ENCODE measurements at regions not wholly inside any gene's neighbourhood (a gene's known extent, or its start where the extent isn't known, plus 50 kb on each side); places are given as distances from the start of the nearest gene placed in this dataset.

- Histone ChIP-seq H3K4me1 (ENCODE audit: control insufficient read depth, extremely low read depth, insufficient read depth, low read length) (no peaks in the 10 kb centered on the region), H4K20me1 (ENCODE audit: control insufficient read depth, extremely low read depth, insufficient read depth, low read length) (no peaks in the 10 kb centered on the region), H3K36me3 (ENCODE audit: control insufficient read depth, insufficient read depth, low read length) (no peaks in the 10 kb centered on the region), H2AFZ (ENCODE audit: low read length) (no peak overlapping the region), H3K4me3 (replicated peaks in 1 of 4; ENCODE audit: control extremely low read depth in 1 of 4, insufficient read depth in 1 of 4, low read depth in 3 of 4, low read length in 4 of 4) (no peak overlapping the region), H3K9ac (ENCODE audit: insufficient read depth, low read length) (no peak overlapping the region), H3K9me3 (ENCODE audit: control insufficient read depth, insufficient read depth, low read depth, low read length) (no peaks in the 10 kb centered on the region), H3K27me3 (ENCODE audit: control insufficient read depth, insufficient read depth, low read length) (no peaks in the 10 kb centered on the region), H3K79me2 (ENCODE audit: control insufficient read depth, insufficient read depth, low read length) (no peaks in the 10 kb centered on the region), H3K4me2 (ENCODE audit: extremely low read depth, insufficient read depth, low read length) (no peak overlapping the region), H3K27ac (ENCODE audit: insufficient read depth, low read length) (no peak overlapping the region)
- no peak for DNase-seq (ENCODE audit: low read depth in 2 of 2)
- TF ChIP-seq CTCF (conservative IDR thresholded peaks at IDR 0.05 in 1 of 2, IDR thresholded peaks at IDR 0.05 in 1 of 2; ENCODE audit: low read depth in 1 of 2, low read length in 2 of 2) (no peak), EZH2 (IDR thresholded peaks at IDR 0.05; ENCODE audit: low read length, missing control alignments) (no peak)
Measured at GRCh38 chrX:30948626-30949025, 59.6 kb upstream of the TAB3 start.

- Histone ChIP-seq H3K9me3 (ENCODE audit: control insufficient read depth, insufficient read depth, low read depth, low read length) (no peaks in the 10 kb centered on the region), H3K4me1 (ENCODE audit: control insufficient read depth, extremely low read depth, insufficient read depth, low read length) (no peaks in the 10 kb centered on the region), H3K27me3 (ENCODE audit: control insufficient read depth, insufficient read depth, low read length) (no peaks in the 10 kb centered on the region), H3K79me2 (ENCODE audit: control insufficient read depth, insufficient read depth, low read length) (no peaks in the 10 kb centered on the region), H3K4me3 (replicated peaks in 1 of 4; ENCODE audit: control extremely low read depth in 1 of 4, insufficient read depth in 1 of 4, low read depth in 3 of 4, low read length in 4 of 4) (no peak overlapping the region), H4K20me1 (ENCODE audit: control insufficient read depth, extremely low read depth, insufficient read depth, low read length) (no peaks in the 10 kb centered on the region), H3K9ac (ENCODE audit: insufficient read depth, low read length) (no peak overlapping the region), H2AFZ (ENCODE audit: low read length) (no peak overlapping the region), H3K36me3 (ENCODE audit: control insufficient read depth, insufficient read depth, low read length) (no peaks in the 10 kb centered on the region), H3K27ac (ENCODE audit: insufficient read depth, low read length) (no peak overlapping the region), H3K4me2 (ENCODE audit: extremely low read depth, insufficient read depth, low read length) (no peak overlapping the region)
- no peak for TF ChIP-seq CTCF (conservative IDR thresholded peaks at IDR 0.05 in 1 of 2, IDR thresholded peaks at IDR 0.05 in 1 of 2; ENCODE audit: low read depth in 1 of 2, low read length in 2 of 2)
- no peak for TF ChIP-seq EZH2 (IDR thresholded peaks at IDR 0.05; ENCODE audit: low read length, missing control alignments)
- DNase-seq (ENCODE audit: low read depth in 2 of 2): no peak
Measured at GRCh38 chrX:30948051-30948450, 59.0 kb upstream of the TAB3 start.

GRCh38 chrX:30943984-30944383 is 54.9 kb upstream of the TAB3 start:
- H3K27me3 ChIP-seq (ENCODE audit: control insufficient read depth, insufficient read depth, low read length): no peaks in the 10 kb centered on the region
- no peaks in the 10 kb centered on the region for H3K4me1 ChIP-seq (ENCODE audit: control insufficient read depth, extremely low read depth, insufficient read depth, low read length)
- no peak overlapping the region for H2AFZ ChIP-seq (ENCODE audit: low read length)
- no peak overlapping the region for H3K4me2 ChIP-seq (ENCODE audit: extremely low read depth, insufficient read depth, low read length)
- no peaks in the 10 kb centered on the region for H4K20me1 ChIP-seq (ENCODE audit: control insufficient read depth, extremely low read depth, insufficient read depth, low read length)
- no peak overlapping the region for H3K9ac ChIP-seq (ENCODE audit: insufficient read depth, low read length)
- TF ChIP-seq EZH2 (IDR thresholded peaks at IDR 0.05; ENCODE audit: low read length, missing control alignments) (no peak), CTCF (conservative IDR thresholded peaks at IDR 0.05 in 1 of 2, IDR thresholded peaks at IDR 0.05 in 1 of 2; ENCODE audit: low read depth in 1 of 2, low read length in 2 of 2) (no peak)
- H3K4me3 ChIP-seq (replicated peaks in 1 of 4; ENCODE audit: control extremely low read depth in 1 of 4, insufficient read depth in 1 of 4, low read depth in 3 of 4, low read length in 4 of 4): no peak overlapping the region
- H3K9me3 ChIP-seq (ENCODE audit: control insufficient read depth, insufficient read depth, low read depth, low read length): no peaks in the 10 kb centered on the region
- H3K36me3 ChIP-seq (ENCODE audit: control insufficient read depth, insufficient read depth, low read length): no peaks in the 10 kb centered on the region
- peak in 1 of 2 donors; percentile 25 for DNase-seq (ENCODE audit: low read depth in 2 of 2)
- H3K27ac ChIP-seq (ENCODE audit: insufficient read depth, low read length): no peak overlapping the region
- H3K79me2 ChIP-seq (ENCODE audit: control insufficient read depth, insufficient read depth, low read length): no peaks in the 10 kb centered on the region
